ENCODE measurements at regions not wholly inside any gene's neighbourhood (a gene's known extent, or its start where the extent isn't known, plus 50 kb on each side); places are given as distances from the start of the nearest gene placed in this dataset.
"Not testable (repeated sequence)": the region's sequence is repeated elsewhere in the genome, so short reads cannot be mapped to it uniquely, and the experiment has no call there.

DNA sequence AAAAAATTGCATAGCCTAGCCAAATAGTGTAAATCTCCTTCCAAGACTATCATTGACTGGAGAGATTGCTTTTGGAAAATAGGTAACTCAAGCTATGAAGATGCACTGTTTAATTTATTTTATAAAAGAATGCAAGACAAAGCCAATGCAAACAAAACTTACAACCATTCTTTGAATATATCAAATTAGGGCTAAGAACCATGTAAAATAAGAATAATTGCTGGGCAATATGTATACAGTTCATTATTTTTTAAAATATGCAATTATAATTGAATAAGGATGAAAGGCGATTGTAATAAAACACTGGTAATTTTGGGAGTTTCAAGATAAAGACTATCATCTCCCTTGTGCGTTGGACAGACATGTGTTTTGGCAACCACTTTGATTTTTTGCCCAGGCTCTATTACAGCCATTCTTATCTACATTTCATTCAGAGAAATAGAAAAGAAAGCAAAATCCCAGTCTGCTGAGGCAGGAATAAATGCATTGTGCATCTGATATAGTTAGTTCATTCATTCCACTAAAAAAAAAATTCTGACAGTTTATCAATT lies 242.3 kb upstream of the ROBO1 start:
- DNase-seq: no peak

DNA sequence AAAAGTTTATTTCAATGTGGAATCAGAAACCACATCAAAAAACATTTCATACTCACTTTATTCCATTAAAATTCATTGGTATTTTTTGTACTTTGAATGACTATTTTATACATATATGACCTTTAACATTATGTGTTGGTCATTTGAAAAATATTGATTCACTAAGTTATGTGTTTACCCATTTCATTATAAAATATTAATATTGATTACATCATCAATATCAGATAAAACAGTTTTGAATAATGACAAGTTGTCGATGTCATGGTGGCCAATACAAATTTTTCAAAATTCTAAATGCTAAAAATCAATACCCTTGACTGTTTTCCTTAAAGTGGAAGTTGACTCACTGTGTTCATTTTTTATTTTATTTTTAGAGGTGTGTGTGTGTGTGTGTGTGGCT lies 239.7 kb upstream of the ROBO1 start:
- DNase-seq: no peak

DNA sequence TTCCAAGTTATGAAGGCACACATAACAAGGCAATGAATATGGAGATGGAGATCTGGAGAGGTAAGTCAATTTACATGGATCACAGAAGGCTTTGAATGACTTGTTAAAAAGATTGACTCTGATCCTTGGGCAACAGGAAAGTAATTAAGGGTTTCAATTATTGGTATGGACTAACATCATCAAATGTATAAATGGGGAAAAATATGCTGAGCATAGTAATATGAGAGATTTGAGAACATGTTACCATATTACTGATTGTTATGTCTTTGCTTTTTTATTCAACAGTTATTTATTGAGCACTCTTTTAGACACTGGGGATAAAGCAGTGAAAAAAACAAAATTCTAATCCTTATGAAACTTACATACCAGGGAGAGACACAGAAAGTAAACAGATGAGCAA lies 238.5 kb upstream of the ROBO1 start:
- no peak for DNase-seq

DNA sequence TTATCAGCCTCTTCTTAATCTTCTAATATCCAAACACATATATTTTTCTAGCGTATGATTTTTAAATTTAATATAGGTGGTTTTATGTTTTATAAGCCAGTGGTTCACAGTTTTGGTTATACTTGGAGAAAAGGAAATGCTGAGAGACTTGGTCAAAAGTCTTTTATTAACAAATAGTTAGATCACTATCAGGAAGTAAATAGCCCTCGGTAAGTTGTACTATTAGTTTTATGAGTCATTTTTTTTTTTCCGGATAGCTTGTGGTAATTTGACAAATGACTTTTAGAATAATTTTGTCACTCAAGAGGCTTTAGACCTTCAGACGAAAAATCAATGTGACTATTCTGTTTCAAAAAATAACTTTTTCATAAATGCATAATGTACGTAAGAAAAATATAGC lies 232.2 kb upstream of the ROBO1 start:
- DNase-seq: no peak

DNA sequence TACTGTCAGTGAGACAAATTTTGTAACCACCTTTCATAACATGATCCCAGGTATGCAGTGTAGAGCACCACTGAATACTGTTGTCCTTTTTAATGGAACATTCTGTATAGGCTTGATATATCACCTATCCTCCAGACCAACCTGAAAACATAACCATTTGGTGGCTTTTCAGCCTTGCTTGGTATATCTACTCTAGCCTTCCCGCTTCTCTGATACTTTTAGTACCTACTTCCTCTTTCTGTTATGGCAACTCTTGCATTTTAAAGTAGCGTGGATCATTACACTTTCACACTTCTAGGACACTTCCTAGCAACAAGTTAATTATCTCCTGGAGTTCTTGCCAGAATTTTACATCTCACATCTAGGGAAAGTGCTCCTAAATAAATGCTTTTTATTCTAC lies 226.6 kb upstream of the ROBO1 start:
- DNase-seq: no peak

DNA sequence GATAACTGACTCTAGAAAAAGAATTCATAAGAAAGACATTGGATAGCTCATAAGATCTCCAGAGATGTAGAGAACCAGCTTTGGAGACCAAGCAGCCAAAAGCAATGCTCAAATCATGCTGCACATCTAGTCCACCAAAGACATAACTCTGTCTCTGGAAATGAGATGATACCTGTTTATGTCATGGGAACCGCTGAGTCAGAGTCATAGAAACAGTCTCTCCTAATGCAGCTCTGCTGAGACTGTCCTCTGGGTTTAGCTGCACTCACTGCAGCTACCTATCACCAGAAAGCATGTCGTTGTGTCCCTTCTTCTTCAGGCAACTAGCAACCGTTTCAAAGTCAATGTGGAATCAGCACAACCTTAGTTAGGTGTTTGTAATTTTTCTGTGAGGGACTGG lies 218.5 kb upstream of the ROBO1 start:
- DNase-seq: no peak

DNA sequence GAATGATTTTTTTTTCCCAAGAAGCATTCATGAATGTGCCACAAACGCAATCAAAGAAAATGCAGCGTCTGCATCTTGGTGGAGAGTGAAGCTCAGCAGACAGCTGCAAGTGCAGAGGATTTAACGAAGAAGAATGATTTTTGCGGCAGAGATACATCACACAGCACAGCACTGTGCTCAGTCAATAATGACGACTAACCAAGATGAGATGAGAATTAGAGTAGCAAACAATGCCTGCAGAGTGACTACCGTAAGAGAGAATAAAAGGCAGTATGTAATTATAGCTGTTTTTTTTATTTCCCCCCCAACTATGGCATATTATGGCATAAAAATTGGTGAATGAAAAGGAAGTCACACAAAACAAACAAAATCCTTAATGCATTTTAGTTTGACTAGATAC lies 218.0 kb upstream of the ROBO1 start:
- DNase-seq: no peak

DNA sequence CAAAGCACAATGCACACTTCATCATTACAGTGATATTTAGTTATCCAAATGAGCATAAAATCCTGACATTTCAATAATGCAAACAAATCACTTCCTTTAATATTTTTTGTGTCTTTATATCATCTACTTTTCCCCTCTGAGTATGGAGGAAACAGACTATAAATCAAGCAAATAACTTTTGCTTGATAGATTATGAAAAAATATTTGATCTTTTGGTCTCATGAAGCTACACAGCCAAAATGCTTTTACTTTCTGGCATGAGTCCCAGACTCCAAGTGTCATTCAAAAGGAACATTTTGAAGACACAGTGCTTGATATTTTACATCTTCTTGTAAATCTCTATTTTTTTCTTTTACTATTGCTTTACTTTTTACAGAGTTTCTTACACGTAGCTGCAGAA lies 215.3 kb upstream of the ROBO1 start:
- DNase-seq: no peak

DNA sequence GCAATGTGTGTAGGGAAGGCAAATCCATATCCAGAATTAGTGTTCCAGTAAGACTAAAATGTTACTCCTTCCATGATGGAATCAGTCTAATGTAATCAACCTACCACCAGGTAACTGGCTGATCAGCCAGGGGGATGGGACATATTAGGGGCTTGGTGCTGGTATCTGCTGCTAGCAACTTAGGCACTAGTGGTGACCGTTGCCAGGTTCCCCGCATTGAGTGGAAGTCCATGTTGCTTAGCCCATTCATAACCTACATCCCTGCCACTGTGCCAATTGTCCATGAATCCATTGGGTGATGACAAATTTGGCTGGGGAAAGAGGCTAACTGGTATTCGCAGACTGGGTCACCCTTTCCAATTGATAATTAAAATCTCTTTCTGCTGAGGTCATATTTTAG lies 212.2 kb upstream of the ROBO1 start:
- DNase-seq: no peak

DNA sequence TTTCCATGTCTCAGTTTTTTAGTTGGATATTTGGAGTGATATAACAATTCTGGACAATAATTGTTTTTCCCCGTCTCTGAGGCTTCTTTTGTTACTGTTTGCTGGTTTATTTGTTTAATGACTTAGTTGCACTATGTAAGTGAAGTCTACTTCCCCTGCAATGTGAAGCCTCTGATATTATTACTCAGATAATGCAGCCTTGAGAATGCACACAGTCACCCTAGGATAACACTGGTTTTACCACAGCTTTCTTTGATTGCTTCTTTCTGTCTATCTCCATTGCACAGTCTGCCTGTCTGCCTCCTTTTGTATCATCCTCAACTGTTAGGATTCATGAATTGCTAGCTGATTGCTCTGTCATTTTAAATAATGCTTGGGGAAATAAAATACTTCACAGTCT lies 208.7 kb upstream of the ROBO1 start:
- no peak for DNase-seq

DNA sequence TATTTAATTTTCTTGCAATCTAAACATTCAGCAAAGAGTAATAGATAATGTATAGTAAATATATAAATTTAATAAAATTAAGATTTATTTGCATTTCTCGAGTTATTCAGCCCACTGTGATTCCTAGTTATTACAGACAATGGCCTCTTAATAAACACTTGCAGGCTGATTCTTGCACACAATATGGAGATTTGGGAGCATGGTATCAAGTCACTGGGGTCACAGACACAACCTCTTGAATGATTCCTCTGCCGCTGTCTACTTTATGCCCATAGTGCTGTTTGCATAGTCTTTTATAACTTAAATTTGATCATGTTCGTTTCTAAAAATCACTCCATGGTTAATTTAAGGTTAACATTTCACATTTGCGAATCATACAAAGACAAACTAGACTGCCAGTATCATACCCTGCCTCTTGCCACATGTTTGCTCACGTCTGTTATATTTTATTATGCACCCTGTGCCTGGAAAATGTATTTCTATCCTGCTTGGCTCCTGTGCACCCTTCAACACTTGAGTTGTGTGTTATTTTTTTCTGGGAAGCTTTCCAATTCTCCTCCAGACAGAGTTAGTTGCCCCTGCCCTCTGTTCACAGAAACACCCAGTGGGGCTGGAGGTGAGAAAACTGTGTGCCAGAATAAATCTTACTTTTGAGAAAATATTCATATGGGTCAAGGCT lies 206.3 kb upstream of the ROBO1 start:
- DNase-seq: no peak

DNA sequence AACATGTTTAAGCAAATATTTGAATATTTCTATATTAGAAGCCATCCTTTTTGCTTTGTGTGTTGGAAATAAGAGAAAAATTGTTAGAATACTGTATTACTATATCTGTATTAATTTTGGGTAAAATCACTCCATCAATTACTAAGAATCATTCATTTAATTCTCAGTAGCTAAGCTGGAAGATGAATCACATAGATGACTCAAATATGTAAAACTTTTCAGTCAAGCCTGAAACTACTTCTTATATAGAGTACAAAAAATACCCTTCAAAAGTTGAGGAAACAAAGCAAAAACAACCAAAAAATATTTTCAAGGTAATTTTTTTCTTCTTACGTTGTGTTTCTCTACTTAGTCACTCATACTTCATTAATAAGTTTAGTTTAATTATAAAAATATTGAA lies 205.7 kb upstream of the ROBO1 start:
- DNase-seq: no peak

DNA sequence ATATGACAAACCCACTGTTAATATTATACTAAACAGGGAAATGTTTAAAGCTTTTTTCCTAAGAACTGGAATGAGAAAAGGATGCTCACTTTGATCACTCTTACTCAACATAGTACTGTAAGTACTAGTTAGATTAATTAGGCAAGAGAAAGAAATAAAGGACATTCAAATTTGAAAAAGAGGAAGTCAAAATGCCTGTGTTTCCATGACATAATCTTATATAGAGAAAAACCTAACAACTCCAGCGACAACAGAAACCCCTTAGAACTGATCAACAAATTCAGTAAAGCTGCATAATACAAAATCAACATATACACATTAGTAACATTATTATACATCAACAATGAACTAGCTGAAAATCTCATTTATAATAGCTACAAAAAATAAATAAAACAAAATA lies 200.6 kb upstream of the ROBO1 start:
- no peak for DNase-seq

DNA sequence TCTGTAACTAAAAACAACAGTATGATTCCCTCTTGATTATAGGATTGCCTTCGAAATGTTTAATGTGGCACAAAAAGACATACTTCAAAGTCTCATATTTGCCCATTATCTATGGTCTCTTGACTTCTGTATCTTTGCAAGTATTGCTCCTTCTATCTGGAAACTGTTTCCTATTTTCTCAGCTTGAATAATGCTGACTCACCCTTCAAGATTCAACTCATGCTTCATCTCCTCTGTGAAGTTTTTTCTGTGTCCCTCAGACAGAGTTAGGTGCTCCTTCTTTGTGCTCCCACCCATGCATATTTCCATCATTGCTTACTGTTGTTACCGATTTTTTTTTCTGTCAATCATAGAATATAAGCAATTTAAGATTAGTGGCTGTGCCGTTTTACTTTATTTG lies 192.8 kb upstream of the ROBO1 start:
- DNase-seq: no peak

DNA sequence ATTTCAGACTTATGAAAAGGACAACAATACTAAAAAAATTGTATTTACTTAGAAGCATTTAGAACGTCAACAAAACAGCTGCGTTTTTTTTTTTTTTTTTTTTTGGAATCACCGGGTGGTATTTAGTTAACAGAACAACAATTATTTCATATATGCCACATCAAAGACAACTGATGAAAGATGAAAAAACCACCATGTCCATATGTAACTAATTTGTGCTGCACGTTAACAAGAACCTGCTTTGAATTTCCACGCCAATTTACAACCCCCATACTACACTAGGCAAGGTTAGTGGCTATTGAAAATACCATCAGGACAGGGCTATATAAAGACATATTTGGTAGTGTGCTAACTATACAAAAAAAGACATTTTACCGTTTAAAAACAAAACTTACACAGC lies 189.3 kb upstream of the ROBO1 start:
- DNase-seq: no peak

DNA sequence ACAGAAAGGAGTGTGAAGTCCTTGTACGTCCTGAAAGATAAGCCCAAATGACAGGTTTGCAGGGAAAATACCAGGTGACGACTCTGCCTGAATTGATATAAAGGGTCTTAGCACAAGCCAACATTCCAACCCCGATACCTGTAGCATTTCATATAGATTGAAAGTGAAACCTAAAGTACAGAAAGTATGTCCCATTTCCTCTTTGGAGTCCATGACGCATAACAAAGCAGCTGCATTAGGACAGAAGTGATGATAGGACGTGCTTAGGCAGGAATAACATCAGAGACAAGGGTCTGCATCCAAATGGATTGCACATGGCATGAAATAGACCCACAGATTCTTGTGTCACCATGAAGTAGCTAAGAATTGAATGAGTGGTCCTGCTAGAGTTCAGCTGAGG lies 187.0 kb upstream of the ROBO1 start:
- DNase-seq: no peak

DNA sequence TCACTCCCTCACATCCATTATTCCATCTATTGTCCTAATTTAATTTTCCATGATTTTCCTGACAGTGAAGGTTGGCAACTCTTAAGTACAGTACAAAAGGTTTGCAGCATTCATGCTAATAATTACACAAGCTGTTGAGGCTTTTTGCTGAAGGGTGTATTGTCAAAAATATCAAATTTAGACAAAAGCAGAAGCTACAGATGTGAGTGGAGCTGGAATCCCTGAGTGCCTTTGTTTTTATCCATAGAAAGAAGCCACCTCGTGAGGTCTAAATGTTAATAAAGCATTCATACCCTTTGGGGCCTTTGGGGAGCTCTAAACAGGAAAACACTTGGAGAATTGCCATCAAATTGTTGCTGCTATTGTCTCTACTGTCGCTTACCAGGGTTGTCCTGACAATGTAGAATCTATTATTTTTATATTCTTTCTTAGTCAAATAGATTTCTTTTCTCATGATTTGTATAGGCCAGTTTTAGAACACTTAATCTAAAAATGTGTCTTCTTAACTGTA lies 185.8 kb upstream of the ROBO1 start:
- DNase-seq: no peak

DNA sequence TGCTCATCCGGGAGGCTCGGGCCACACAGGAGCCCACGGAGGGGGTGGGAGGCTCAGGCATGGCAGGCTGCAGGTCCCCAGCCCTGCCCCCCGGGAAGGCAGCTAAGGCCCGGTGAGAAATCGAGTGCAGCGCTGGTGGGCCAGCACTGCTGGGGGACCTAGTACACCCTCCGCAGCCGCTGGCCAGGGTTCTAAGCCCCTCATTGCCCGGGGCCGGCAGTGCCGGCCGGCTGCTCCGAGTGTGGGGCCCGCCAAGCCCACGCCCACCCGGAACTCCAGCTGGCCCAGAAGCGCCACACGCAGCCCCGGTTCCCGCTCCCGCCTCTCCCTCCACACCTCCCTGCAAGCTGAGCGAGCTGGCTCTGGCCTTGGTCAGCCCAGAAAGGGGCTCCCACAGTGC lies 183.6 kb upstream of the ROBO1 start:
- DNase-seq: not testable (repeated sequence)

DNA sequence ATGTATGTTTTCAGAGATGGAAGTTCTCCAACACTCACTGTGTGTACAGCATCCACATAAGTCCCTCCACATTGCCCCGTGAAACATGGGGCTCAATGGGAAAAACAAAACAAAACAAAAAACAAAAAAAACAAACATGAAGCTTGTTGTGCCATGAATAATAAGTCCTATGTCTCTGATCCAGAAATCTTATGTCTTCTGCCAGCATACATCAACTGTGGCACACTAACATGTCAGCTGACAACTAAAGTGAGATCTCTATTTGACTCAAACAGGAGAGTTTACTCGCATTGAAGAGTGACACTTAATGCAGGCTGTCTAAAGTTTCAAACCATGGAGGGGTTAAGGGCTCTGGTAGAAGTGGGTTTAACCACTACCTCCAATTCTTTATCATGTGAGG lies 180.2 kb upstream of the ROBO1 start:
- DNase-seq: no peak

DNA sequence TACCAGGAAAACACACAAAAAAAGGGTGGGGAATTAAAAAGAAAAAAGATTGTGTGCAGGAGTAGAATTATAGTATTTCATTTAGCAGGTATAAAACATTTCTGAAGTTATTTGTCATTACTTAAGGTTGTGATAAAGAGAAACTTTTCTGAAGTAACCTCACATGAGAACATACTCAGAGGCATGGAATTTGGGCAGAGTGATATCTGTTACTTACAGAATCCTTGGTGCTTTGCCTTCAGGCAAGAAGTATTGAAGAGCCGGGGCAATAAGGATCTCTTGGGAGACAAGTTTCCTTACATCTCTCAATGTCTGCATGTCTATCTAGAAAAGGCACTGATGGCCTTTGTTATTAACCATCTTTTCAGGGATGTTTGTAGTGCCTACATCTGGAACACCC lies 179.7 kb upstream of the ROBO1 start:
- no peak for DNase-seq

DNA sequence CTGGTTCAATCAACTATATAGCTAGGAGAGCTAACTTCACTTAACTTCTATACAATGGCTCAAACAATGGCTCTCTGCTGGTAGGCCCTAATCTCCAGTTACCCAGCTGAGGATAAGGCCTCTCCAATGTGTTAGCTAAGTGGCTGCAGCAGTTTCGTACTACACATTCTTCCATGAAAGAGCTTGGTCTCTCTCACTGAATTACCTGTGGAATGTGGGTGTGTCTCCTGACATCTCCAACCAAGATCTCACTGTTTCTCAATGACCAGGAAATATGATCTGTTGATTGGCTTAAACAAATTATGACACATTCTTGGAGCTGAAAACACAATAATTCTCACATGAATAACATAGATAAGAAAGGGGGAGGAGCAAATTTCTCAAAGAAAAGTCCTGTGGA lies 169.8 kb upstream of the ROBO1 start:
- no peak for DNase-seq

DNA sequence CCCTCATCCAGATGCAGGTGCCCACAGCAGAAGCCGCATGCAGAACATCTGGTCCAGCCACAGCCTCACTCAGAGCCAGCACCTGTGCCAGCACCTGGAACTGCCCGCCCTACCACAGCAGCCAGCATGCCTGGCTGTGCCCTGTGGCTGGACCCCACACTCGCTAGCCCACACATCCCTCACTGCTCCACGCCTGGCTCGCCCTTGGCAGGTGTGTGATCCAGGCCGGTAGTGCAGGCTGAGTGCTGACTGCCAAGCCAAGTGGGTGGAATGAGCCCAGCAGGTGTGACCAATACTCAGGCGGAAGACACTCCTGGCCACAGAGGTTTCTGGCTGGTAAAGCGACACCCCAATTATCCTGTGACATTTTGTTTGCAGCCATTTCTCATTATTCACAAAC lies 162.4 kb upstream of the ROBO1 start:
- DNase-seq: no peak

DNA sequence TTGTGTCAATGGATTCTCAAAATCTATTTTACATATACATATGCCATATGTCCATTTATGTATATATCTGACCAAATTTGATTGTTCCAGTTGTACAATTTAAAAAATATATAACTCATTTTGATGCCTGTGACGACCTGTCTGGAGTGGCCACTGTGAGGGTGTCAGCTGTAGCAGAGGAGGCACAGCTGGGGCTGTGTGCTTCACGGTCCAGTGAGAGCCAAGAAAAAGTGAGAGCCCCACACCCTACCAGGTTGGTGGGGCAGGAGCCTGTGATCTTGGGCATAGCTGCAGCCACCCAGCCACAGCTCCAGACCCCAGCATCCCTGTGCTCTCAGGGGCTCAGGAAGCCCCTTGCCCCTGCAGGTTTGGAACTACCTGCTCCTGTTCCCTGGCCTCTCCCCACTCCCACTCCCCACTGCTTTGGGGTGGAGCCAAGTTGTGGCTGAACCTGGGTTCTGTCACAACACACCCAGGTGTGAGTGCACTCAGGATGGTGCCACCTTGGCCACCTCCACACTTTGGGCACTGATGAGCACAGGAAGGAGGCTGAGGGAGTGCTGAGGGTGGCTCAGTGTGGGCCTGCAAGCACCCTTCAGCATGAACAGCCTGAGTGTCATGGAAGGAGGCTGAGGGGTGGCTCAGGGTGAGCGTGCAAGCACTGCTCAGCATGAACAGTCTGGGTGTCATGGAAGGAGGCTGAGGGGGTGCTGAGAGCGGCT lies 161.1 kb upstream of the ROBO1 start:
- no peak for DNase-seq

DNA sequence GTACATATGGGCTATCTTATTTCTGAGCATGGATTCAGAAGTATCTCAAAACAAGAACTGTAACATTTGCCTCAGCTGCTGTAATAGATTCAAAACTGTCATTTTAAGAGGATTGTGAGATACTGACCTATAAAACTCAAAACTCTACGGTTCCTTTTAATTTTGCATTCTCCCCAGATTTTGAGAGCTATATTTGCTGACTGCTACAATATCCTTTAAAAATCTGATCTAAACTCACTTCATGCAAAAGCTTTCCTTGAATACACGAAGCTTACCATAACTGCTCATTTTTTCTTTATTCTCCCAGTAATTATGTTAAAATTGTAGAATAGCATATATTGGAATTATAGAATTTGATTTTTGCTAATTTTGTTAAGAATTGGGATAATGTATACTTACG lies 158.7 kb upstream of the ROBO1 start:
- DNase-seq: no peak

DNA sequence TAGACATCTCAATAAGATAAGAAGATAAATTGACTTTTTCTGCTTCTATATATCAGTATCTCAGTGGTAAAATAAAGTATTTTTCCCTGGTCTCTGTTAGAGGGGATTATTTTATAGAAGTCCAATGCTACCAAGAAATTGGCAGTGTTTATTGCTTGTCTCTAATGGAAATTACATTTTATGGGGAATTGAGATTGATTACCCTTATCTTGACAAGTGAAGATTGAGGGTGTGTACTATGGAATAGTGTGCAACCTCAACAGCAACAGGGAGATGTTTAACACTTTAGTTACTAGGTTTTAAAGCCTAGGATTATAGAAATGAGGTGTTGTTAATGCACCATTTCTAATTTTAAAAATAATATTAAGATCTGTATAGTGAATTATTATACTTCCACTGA lies 154.8 kb upstream of the ROBO1 start:
- DNase-seq: no peak
